ENCODE measurements at regions not wholly inside any gene's neighbourhood (a gene's known extent, or its start where the extent isn't known, plus 50 kb on each side); places are given as distances from the start of the nearest gene placed in this dataset.
"Not testable (repeated sequence)": the region's sequence is repeated elsewhere in the genome, so short reads cannot be mapped to it uniquely, and the experiment has no call there.

- TF ChIP-seq CTCF (IDR thresholded peaks at IDR 0.05), result no peak
- Histone ChIP-seq H2AFZ (no peak overlapping the region), H3K79me2 (no peaks in the 10 kb centered on the region)
Observed at GRCh38 chr5:63768221-63768620, 194.0 kb downstream of the HTR1A start.

GRCh38 chr5:63760965-63761364, 201.3 kb downstream of the HTR1A start:
- no peaks in the 10 kb centered on the region for H3K9me3 ChIP-seq (ENCODE audit: control insufficient read depth, low read length)
- H3K4me1 ChIP-seq, result no peaks in the 10 kb centered on the region
- TF ChIP-seq CTCF (IDR thresholded peaks at IDR 0.05), result no peak
- H3K4me2 ChIP-seq (ENCODE audit: low read length), result no peak overlapping the region
- H2AFZ ChIP-seq, result no peak overlapping the region
- no peaks in the 10 kb centered on the region for H3K27me3 ChIP-seq (ENCODE audit: control insufficient read depth, insufficient read depth, low read length)
- no peaks in the 10 kb centered on the region for H3K79me2 ChIP-seq
- H3K9ac ChIP-seq, result no peak overlapping the region
- H3K36me3 ChIP-seq (ENCODE audit: control insufficient read depth, insufficient read depth, low read length), result no peaks in the 10 kb centered on the region
- H3K27ac ChIP-seq, result no peak overlapping the region
- no peak overlapping the region for H3K4me3 ChIP-seq (ENCODE audit: low read depth, low read length)

More at GRCh38 chr5:63768221-63768620, 194.0 kb downstream of the HTR1A start:
- Histone ChIP-seq H3K36me3 (ENCODE audit: control insufficient read depth, insufficient read depth, low read length) (no peaks in the 10 kb centered on the region), H3K9ac (no peak overlapping the region), H3K4me2 (ENCODE audit: low read length) (no peak overlapping the region), H3K4me1 (no peaks in the 10 kb centered on the region), H3K9me3 (ENCODE audit: control insufficient read depth, low read length) (no peaks in the 10 kb centered on the region), H3K27ac (no peak overlapping the region), H3K4me3 (ENCODE audit: low read depth, low read length) (no peak overlapping the region), H3K27me3 (ENCODE audit: control insufficient read depth, insufficient read depth, low read length) (no peaks in the 10 kb centered on the region)

- no peak overlapping the region for H3K27ac ChIP-seq
- no peak overlapping the region for H3K4me3 ChIP-seq (ENCODE audit: low read depth, low read length)
- TF ChIP-seq CTCF (IDR thresholded peaks at IDR 0.05), result no peak
- H3K27me3 ChIP-seq (ENCODE audit: control insufficient read depth, insufficient read depth, low read length), result no peaks in the 10 kb centered on the region
- H3K9ac ChIP-seq, result no peak overlapping the region
- H3K9me3 ChIP-seq (ENCODE audit: control insufficient read depth, low read length), result no peaks in the 10 kb centered on the region
- H3K79me2 ChIP-seq, result no peaks in the 10 kb centered on the region
- H2AFZ ChIP-seq, result no peak overlapping the region
- H3K4me2 ChIP-seq (ENCODE audit: low read length), result no peak overlapping the region
- no peaks in the 10 kb centered on the region for H3K4me1 ChIP-seq
- H3K36me3 ChIP-seq (ENCODE audit: control insufficient read depth, insufficient read depth, low read length), result no peaks in the 10 kb centered on the region
Observed at GRCh38 chr5:63743096-63743798, 219.0 kb downstream of the HTR1A start.

- H3K4me2 ChIP-seq (ENCODE audit: low read length); H3K36me3 ChIP-seq (ENCODE audit: control insufficient read depth, insufficient read depth, low read length); H2AFZ ChIP-seq; H3K9ac ChIP-seq; H3K27me3 ChIP-seq (ENCODE audit: control insufficient read depth, insufficient read depth, low read length); H3K9me3 ChIP-seq (ENCODE audit: control insufficient read depth, low read length); H3K4me1 ChIP-seq; H3K79me2 ChIP-seq; H3K27ac ChIP-seq; H3K4me3 ChIP-seq (ENCODE audit: low read depth, low read length): not testable (repeated sequence)
Observed at GRCh38 chr5:63732880-63733279, 229.4 kb downstream of the HTR1A start.

GRCh38 chr5:63727583-63727982, 234.7 kb downstream of the HTR1A start:
- Histone ChIP-seq H3K4me3 (ENCODE audit: low read depth, low read length) (no peak overlapping the region), H3K27ac (no peak overlapping the region), H3K9me3 (ENCODE audit: control insufficient read depth, low read length) (no peaks in the 10 kb centered on the region), H3K4me2 (ENCODE audit: low read length) (no peak overlapping the region), H3K27me3 (ENCODE audit: control insufficient read depth, insufficient read depth, low read length) (no peaks in the 10 kb centered on the region), H3K9ac (no peak overlapping the region), H2AFZ (no peak overlapping the region), H3K79me2 (no peaks in the 10 kb centered on the region), H3K4me1 (no peaks in the 10 kb centered on the region), H3K36me3 (ENCODE audit: control insufficient read depth, insufficient read depth, low read length) (no peaks in the 10 kb centered on the region)
- no peak for TF ChIP-seq CTCF (IDR thresholded peaks at IDR 0.05)

All from parathyroid adenoma (tissue), 2 donors.